PC-3 (cell line): ENCODE measurements at regions not wholly inside any gene's neighbourhood (a gene's known extent, or its start where the extent isn't known, plus 50 kb on each side); places are given as distances from the start of the nearest gene placed in this dataset.

ENCODE experiments used
- ATAC-seq: fragments of 200-7000 bp; cut with Tn5 transposase; 2 replicates; pipeline ENCODE4 v1.9.1; 2020; ENCODE audit warnings: mild to moderate bottlenecking, moderate library complexity
- BruUV-seq: library from RNA; stranded (reverse); fragments of 400-500 nt; replicated peaks from 2 replicates; lab custom pipeline; 2021; lab: Mats Ljungman, UMichigan
- CTCF ChIA-PET: fragments of 300-600 bp; sonication (Branson Sonifier 250); formaldehyde crosslinking; loops from one replicate; lab custom pipeline; 2022; ENCODE audit warnings: antibody characterized with exemption; lab: Charles Lee
- POLR2A ChIA-PET: fragments of 300-600 bp; sonication (Branson Sonifier 250); formaldehyde crosslinking; loops from one replicate; lab custom pipeline; 2022; ENCODE audit warnings: antibody characterized with exemption; ENCODE audit not compliant: unreplicated experiment; lab: Charles Lee
- DNase-seq: peaks from one replicate; pipeline ENCODE4 v3.0.0-alpha.2; 2015
- H2AFZ ChIP-seq: fragments of 300-600 bp; sonication (generic); 2 replicates; pipeline ENCODE4 v1.6.0; 2016; ENCODE audit warnings: antibody characterized with exemption, low read length
- H3F3A ChIP-seq: fragments of 300-600 bp; sonication (generic); one replicate; pipeline ENCODE4 v1.6.0; 2017; ENCODE audit warnings: antibody characterized with exemption, low read length, control low read depth, mild to moderate bottlenecking; ENCODE audit not compliant: unreplicated experiment
- H3K27ac ChIP-seq: fragments of 300-600 bp; sonication (generic); 2 replicates; pipeline ENCODE4 v1.5.1; 2016; ENCODE audit warnings: mild to moderate bottlenecking, low read length
- H3K27me3 ChIP-seq: fragments of 300-600 bp; sonication (generic); 2 replicates; pipeline ENCODE4 v1.6.1; 2016; ENCODE audit warnings: low read length, mixed read lengths
- H3K36me3 ChIP-seq: fragments of 300-600 bp; sonication (generic); 2 replicates; pipeline ENCODE4 v1.6.1; 2016; ENCODE audit warnings: low read depth, mixed run types, low read length, mixed read lengths
- H3K4me1 ChIP-seq: fragments of 300-600 bp; sonication (generic); 2 replicates; pipeline ENCODE4 v1.5.1; 2016; ENCODE audit warnings: low read length; ENCODE audit not compliant: insufficient read depth
- H3K4me2 ChIP-seq: fragments of 300-600 bp; sonication (generic); 2 replicates; pipeline ENCODE4 v1.6.0; 2016; ENCODE audit warnings: low read length
- H3K4me3 ChIP-seq: fragments of 300-600 bp; sonication (generic); 2 replicates; pipeline ENCODE4 v1.5.1; 2016; ENCODE audit warnings: mild to moderate bottlenecking, low read length, mixed read lengths
- H3K79me2 ChIP-seq: fragments of 300-600 bp; sonication (generic); 2 replicates; pipeline ENCODE4 v1.6.1; 2017; ENCODE audit warnings: low read length, mixed read lengths
- H3K9ac ChIP-seq: fragments of 300-600 bp; sonication (generic); 2 replicates; pipeline ENCODE4 v1.6.0; 2016; ENCODE audit warnings: mild to moderate bottlenecking, low read length
- H3K9me2 ChIP-seq: fragments of 300-600 bp; sonication (generic); replicated peaks from 2 replicates; pipeline ENCODE4 v1.6.1; 2016; ENCODE audit warnings: mixed run types, low read length, mixed read lengths
- H3K9me3 ChIP-seq: fragments of 300-600 bp; sonication (generic); 2 replicates; pipeline ENCODE4 v1.6.1; 2016; ENCODE audit warnings: low read length, mixed read lengths
- H4K20me1 ChIP-seq: fragments of 300-600 bp; sonication (generic); 2 replicates; pipeline ENCODE4 v1.6.1; 2016; ENCODE audit warnings: low read length, mixed read lengths
- CTCF ChIP-seq: fragments of 300-600 bp; sonication (generic); conservative IDR thresholded peaks from 2 replicates; pipeline ENCODE4 v1.5.1; 2017; ENCODE audit warnings: antibody characterized with exemption, low read depth, mild to moderate bottlenecking, low read length
- EZH2 ChIP-seq: fragments of 300-600 bp; sonication (generic); IDR thresholded peaks from one replicate; pipeline ENCODE4 v1.6.1; 2017; ENCODE audit warnings: antibody characterized with exemption, mild to moderate bottlenecking, low read length; ENCODE audit not compliant: unreplicated experiment
- EZH2phosphoT487 ChIP-seq: fragments of 300-600 bp; sonication (generic); IDR thresholded peaks from 2 replicates; pipeline ENCODE4 v1.6.1; 2018; ENCODE audit warnings: mild to moderate bottlenecking, antibody characterized with exemption, low read length, borderline replicate concordance
- intact Hi-C: fragments of 100-400 bp; cut with micrococcal nuclease; formaldehyde crosslinking; loops from 2 replicates; pipeline ENCODE4 v1.9.0; 2023

GRCh38 chr4:129358571-129358970 is 262.6 kb downstream of the C4orf33 start:
- Histone ChIP-seq H3K4me2 (peak overlapping the region; percentile 15; the same call in 1 of the 2 replicates), H3K4me1 (peaks cover 26% of the 10 kb centered on the region), H3K27me3 (no peaks in the 10 kb centered on the region), H4K20me1 (no peaks in the 10 kb centered on the region), H3K27ac (no peak overlapping the region), H3K9ac (no peak overlapping the region), H3K4me3 (no peak overlapping the region), H3K9me3 (no peaks in the 10 kb centered on the region), H3K36me3 (no peaks in the 10 kb centered on the region), H3K9me2 (no peaks in the 10 kb centered on the region), H3F3A (no peaks in the 10 kb centered on the region), H3K79me2 (no peaks in the 10 kb centered on the region), H2AFZ (no peak overlapping the region)
- ChIA-PET POLR2A (no interaction called here), CTCF (no interaction called here)
- TF ChIP-seq EZH2phosphoT487 (no peak), CTCF (no peak), EZH2 (no peak)
- peak; percentile 77 for DNase-seq
- ATAC-seq = peak; percentile 75
- intact Hi-C loops = loop anchor here (5.0 to 10.0 kb wide), 3 partner anchors 141 to 1039 kb away; no protein-coding TSS in a partner anchor
- no TSS peak for BruUV-seq

GRCh38 chr4:129359461-129359860 is 263.5 kb downstream of the C4orf33 start:
- no TSS peak for BruUV-seq
- H3K27me3 ChIP-seq = no peaks in the 10 kb centered on the region
- TF ChIP-seq EZH2phosphoT487 = no peak
- no peak for TF ChIP-seq EZH2
- no peak for TF ChIP-seq CTCF
- no peaks in the 10 kb centered on the region for H3K9me2 ChIP-seq
- H3K9ac ChIP-seq = no peak overlapping the region
- H3F3A ChIP-seq = no peaks in the 10 kb centered on the region
- DNase-seq (no peak), ATAC-seq (no peak)
- H3K4me1 ChIP-seq = peaks cover 26% of the 10 kb centered on the region
- no peaks in the 10 kb centered on the region for H3K36me3 ChIP-seq
- CTCF ChIA-PET = interaction anchor here (0.6 kb wide), 1 partner anchor 30 kb away, joined by 3 read pairs; no protein-coding TSS in a partner anchor
- H3K9me3 ChIP-seq = no peaks in the 10 kb centered on the region
- POLR2A ChIA-PET = no interaction called here
- no peak overlapping the region for H2AFZ ChIP-seq
- H3K4me2 ChIP-seq = no peak overlapping the region
- H3K27ac ChIP-seq = no peak overlapping the region
- no peak overlapping the region for H3K4me3 ChIP-seq
- H4K20me1 ChIP-seq = no peaks in the 10 kb centered on the region
- no peaks in the 10 kb centered on the region for H3K79me2 ChIP-seq
- intact Hi-C loops = loop anchor here (5.0 to 10.0 kb wide), 3 partner anchors 142 to 1038 kb away; no protein-coding TSS in a partner anchor

GRCh38 chr4:129362691-129363274 is 266.8 kb downstream of the C4orf33 start:
- Histone ChIP-seq H4K20me1 (no peaks in the 10 kb centered on the region), H3K9me2 (no peaks in the 10 kb centered on the region), H3K9me3 (no peaks in the 10 kb centered on the region), H3K9ac (no peak overlapping the region), H3F3A (no peaks in the 10 kb centered on the region), H3K4me1 (peaks cover 12% of the 10 kb centered on the region), H3K36me3 (no peaks in the 10 kb centered on the region), H3K27ac (no peak overlapping the region), H3K27me3 (no peaks in the 10 kb centered on the region), H3K4me3 (no peak overlapping the region), H3K79me2 (no peaks in the 10 kb centered on the region), H2AFZ (no peak overlapping the region), H3K4me2 (no peak overlapping the region)
- DNase-seq (peak; percentile 61), ATAC-seq (peak; percentile 48)
- CTCF ChIA-PET = interaction anchor here (0.5 to 1.1 kb wide), 7 partner anchors 51 to 1384 kb away, joined by 3 to 11 read pairs (median 4); no protein-coding TSS in a partner anchor
- intact Hi-C loops = loop anchor here (1.0 to 5.0 kb wide), 3 partner anchors 18 to 279 kb away; no protein-coding TSS in a partner anchor
- POLR2A ChIA-PET = no interaction called here
- TF ChIP-seq CTCF (peak; percentile 84), EZH2phosphoT487 (no peak)
- BruUV-seq = no TSS peak
